ENCODE measurements at regions not wholly inside any gene's neighbourhood (a gene's known extent, or its start where the extent isn't known, plus 50 kb on each side); places are given as distances from the start of the nearest gene placed in this dataset.
"Not testable (repeated sequence)": the region's sequence is repeated elsewhere in the genome, so short reads cannot be mapped to it uniquely, and the experiment has no call there.

- DNase-seq (ENCODE audit: low spot score); H3K9me3 Mint-ChIP-seq; H3K4me1 Mint-ChIP-seq (ENCODE audit: low read depth); H3K27me3 Mint-ChIP-seq (ENCODE audit: low read depth); H3K36me3 Mint-ChIP-seq (ENCODE audit: low read depth); H3K4me3 Mint-ChIP-seq; H3K27ac Mint-ChIP-seq: not testable (repeated sequence)
Measured at GRCh38 chr1:82055375-82055774, 254.6 kb downstream of the ADGRL2 start.

- Mint-ChIP-seq H3K4me1 (ENCODE audit: low read depth) (no peaks in the 10 kb centered on the region), H3K36me3 (ENCODE audit: low read depth) (no peaks in the 10 kb centered on the region), H3K4me3 (no peak overlapping the region), H3K27ac (no peak overlapping the region), H3K27me3 (ENCODE audit: low read depth) (no peaks in the 10 kb centered on the region), H3K9me3 (no peaks in the 10 kb centered on the region)
- DNase-seq (ENCODE audit: low spot score), result no peak
Measured at GRCh38 chr1:82052563-82052962, 251.8 kb downstream of the ADGRL2 start.

GRCh38 chr1:82048596-82048995, 247.9 kb downstream of the ADGRL2 start:
- H3K4me3 Mint-ChIP-seq, result no peak overlapping the region
- H3K4me1 Mint-ChIP-seq (ENCODE audit: low read depth), result no peaks in the 10 kb centered on the region
- H3K27me3 Mint-ChIP-seq (ENCODE audit: low read depth), result no peaks in the 10 kb centered on the region
- H3K9me3 Mint-ChIP-seq, result no peaks in the 10 kb centered on the region
- no peaks in the 10 kb centered on the region for H3K36me3 Mint-ChIP-seq (ENCODE audit: low read depth)
- DNase-seq (ENCODE audit: low spot score), result no peak
- no peak overlapping the region for H3K27ac Mint-ChIP-seq

DNA sequence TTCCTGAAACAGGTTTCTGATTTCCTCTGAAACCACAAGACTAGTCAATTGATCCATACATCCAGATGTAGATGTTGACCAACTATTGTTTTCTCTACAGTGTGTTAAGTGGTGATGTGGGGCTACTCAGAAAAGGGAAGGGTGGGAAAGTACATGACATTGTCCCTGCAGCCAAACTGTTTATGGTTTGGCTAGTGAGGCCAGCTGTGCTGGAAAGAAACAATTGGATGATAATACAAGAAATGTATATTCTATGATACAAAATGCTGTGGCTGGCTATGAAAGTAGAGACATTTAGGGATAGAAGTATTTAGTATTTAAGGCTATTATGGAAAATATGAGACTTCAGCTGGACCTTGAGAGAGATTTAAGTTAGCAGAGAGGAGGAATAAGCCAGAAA, 244.5 kb downstream of the ADGRL2 start:
- Mint-ChIP-seq H3K36me3 (ENCODE audit: low read depth) (no peaks in the 10 kb centered on the region), H3K27me3 (ENCODE audit: low read depth) (no peaks in the 10 kb centered on the region), H3K9me3 (no peaks in the 10 kb centered on the region), H3K4me3 (no peak overlapping the region), H3K27ac (no peak overlapping the region), H3K4me1 (ENCODE audit: low read depth) (no peaks in the 10 kb centered on the region)
- no peak for DNase-seq (ENCODE audit: low spot score)

- Mint-ChIP-seq H3K4me1 (ENCODE audit: low read depth) (no peaks in the 10 kb centered on the region), H3K27me3 (ENCODE audit: low read depth) (no peaks in the 10 kb centered on the region), H3K9me3 (no peaks in the 10 kb centered on the region), H3K4me3 (no peak overlapping the region), H3K27ac (no peak overlapping the region), H3K36me3 (ENCODE audit: low read depth) (no peaks in the 10 kb centered on the region)
- DNase-seq (ENCODE audit: low spot score), result no peak
Measured at GRCh38 chr1:82044536-82044935, 243.8 kb downstream of the ADGRL2 start.

DNA sequence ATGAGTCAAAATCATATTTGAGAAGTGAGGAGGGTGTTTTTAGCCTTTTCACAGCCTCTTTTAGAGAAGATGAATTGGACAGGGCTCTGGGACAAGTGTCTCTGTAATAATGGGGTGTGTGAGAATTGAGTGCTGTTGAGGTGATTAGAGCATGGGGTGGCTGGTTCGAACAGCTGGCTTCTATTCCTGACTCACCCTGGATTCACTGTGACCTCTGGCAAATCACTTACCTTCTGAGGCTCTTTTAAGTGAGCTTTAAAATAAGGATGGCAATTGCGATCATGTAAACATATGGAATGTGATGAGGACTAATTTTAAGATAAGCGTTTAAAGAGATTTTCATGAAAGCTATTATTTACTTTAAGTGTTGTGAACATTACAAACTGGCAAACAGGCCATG, 243.4 kb downstream of the ADGRL2 start:
- H3K9me3 Mint-ChIP-seq, result no peaks in the 10 kb centered on the region
- no peak for DNase-seq (ENCODE audit: low spot score)
- H3K4me1 Mint-ChIP-seq (ENCODE audit: low read depth), result no peaks in the 10 kb centered on the region
- H3K27me3 Mint-ChIP-seq (ENCODE audit: low read depth), result no peaks in the 10 kb centered on the region
- no peak overlapping the region for H3K4me3 Mint-ChIP-seq
- no peaks in the 10 kb centered on the region for H3K36me3 Mint-ChIP-seq (ENCODE audit: low read depth)
- H3K27ac Mint-ChIP-seq, result no peak overlapping the region

GRCh38 chr1:82042306-82043060, 241.7 kb downstream of the ADGRL2 start:
- H3K4me1 Mint-ChIP-seq (ENCODE audit: low read depth), result no peaks in the 10 kb centered on the region
- DNase-seq (ENCODE audit: low spot score), result no peak
- no peak overlapping the region for H3K4me3 Mint-ChIP-seq
- H3K36me3 Mint-ChIP-seq (ENCODE audit: low read depth), result no peaks in the 10 kb centered on the region
- H3K27ac Mint-ChIP-seq, result no peak overlapping the region
- H3K9me3 Mint-ChIP-seq, result no peaks in the 10 kb centered on the region
- H3K27me3 Mint-ChIP-seq (ENCODE audit: low read depth), result no peaks in the 10 kb centered on the region

Data from T-helper 2 cell treated with Interferon-gamma antibody and Interleukin-4, amounts not matched to agents 5 μg/mL and 100 μg/mL, for 36 hours (primary cell).